Non-pigmented ciliary epithelial cell (primary cell): ENCODE measurements at regions not wholly inside any gene's neighbourhood (a gene's known extent, or its start where the extent isn't known, plus 50 kb on each side); places are given as distances from the start of the nearest gene placed in this dataset.

Source experiments
- DNase-seq: peaks from one replicate; pipeline ENCODE4 v3.0.0-alpha.2; 2010; ENCODE audit warnings: low read depth

GRCh38 chr3:187931101-187931500, 185.8 kb upstream of the BCL6 start:
- no peak for DNase-seq

- no peak for DNase-seq
These were observed 186.6 kb upstream of the BCL6 start for GRCh38 chr3:187931770-187932278.

GRCh38 chr3:187932530-187932929, 187.3 kb upstream of the BCL6 start:
- DNase-seq, result no peak

- DNase-seq, result no peak
These were observed 190.4 kb upstream of the BCL6 start for GRCh38 chr3:187935623-187936156.

- no peak for DNase-seq
These were observed 191.4 kb upstream of the BCL6 start for GRCh38 chr3:187936676-187937075.

GRCh38 chr3:187939891-187940290, 194.6 kb upstream of the BCL6 start:
- no peak for DNase-seq

GRCh38 chr3:187941135-187941847, 196.0 kb upstream of the BCL6 start:
- no peak for DNase-seq

GRCh38 chr3:187941848-187942194, 196.6 kb upstream of the BCL6 start:
- no peak for DNase-seq

GRCh38 chr3:187942658-187943241, 197.5 kb upstream of the BCL6 start:
- DNase-seq, result no peak

GRCh38 chr3:187943677-187944389, 198.6 kb upstream of the BCL6 start:
- DNase-seq, result no peak

GRCh38 chr3:187944390-187945179, 199.3 kb upstream of the BCL6 start:
- no peak for DNase-seq

- DNase-seq, result no peak
These were observed 200.1 kb upstream of the BCL6 start for GRCh38 chr3:187945374-187945773.

- no peak for DNase-seq
These were observed 201.0 kb upstream of the BCL6 start for GRCh38 chr3:187946163-187946691.

GRCh38 chr3:187946981-187947380, 201.7 kb upstream of the BCL6 start:
- DNase-seq, result no peak

- DNase-seq, result no peak
These were observed 202.8 kb upstream of the BCL6 start for GRCh38 chr3:187947927-187948682.

- DNase-seq, result no peak
These were observed 204.0 kb upstream of the BCL6 start for GRCh38 chr3:187949093-187949820.

- no peak for DNase-seq
These were observed 203.3 kb upstream of the LPP start for GRCh38 chr3:187950671-187951070.

- DNase-seq, result no peak
These were observed 202.3 kb upstream of the LPP start for GRCh38 chr3:187951452-187952190.

GRCh38 chr3:187952849-187953248, 201.1 kb upstream of the LPP start:
- no peak for DNase-seq

GRCh38 chr3:187954516-187954872, 199.5 kb upstream of the LPP start:
- no peak for DNase-seq
